ENCODE measurements at regions not wholly inside any gene's neighbourhood (a gene's known extent, or its start where the extent isn't known, plus 50 kb on each side); places are given as distances from the start of the nearest gene placed in this dataset.

DNA sequence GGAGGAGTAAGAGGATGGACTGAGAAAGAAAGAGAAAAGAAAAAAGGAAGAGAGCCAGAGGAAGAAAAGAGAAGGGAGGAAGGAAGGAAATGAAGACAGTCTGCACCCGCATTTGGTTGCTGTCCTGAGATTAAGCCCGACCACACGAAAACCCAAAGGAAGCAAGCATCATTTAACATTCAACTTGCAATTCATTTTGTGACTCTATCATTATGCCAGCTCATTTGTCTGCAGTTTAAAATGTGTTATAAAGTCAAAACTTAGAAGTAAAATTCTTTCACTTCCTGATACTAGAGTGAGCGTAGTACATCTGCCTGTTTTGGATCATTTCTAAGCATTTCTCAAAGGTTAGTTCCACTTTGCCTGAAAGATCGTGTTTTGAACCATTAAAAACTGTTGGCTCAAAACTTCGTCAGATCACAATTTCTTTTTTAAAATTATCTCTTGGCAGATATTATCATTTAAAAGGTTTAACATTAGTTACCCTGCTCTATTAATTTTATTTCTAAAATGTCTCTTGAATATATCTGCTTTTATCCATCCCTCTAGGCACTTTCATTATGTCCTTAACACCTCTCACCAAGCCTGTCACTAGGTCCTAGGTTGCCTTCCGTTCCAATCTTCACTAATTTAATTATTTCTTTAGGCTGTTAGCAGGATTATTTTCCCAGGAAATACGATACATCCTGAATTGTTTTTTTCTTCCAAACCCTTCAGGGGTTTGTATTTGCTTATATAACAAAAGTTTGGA is 240.9 kb downstream of the TLE4 start:
- ChIA-PET CTCF (no interaction called here), POLR2A (ENCODE audit: unreplicated experiment) (no interaction called here)
- Histone ChIP-seq H3K4me2 (peak overlapping the region; percentile 29), H3K9me3 (ENCODE audit: insufficient read depth, low read depth) (no peaks in the 10 kb centered on the region; the same call in 1 of the 2 replicates), H4K20me1 (ENCODE audit: insufficient read depth) (no peaks in the 10 kb centered on the region), H3K27ac (no peak overlapping the region), H3F3A (ENCODE audit: insufficient read depth, low read depth) (no peaks in the 10 kb centered on the region), H2AFZ (peak overlapping the region; percentile 48; the same call in 1 of the 2 replicates), H3K27me3 (ENCODE audit: insufficient read depth, low read depth) (no peaks in the 10 kb centered on the region), H3K79me2 (ENCODE audit: low read depth) (no peaks in the 10 kb centered on the region), H3K9me2 (ENCODE audit: insufficient read depth) (no peaks in the 10 kb centered on the region), H3K4me3 (no peak overlapping the region), H3K4me1 (replicated peaks; ENCODE audit: insufficient read depth) (no peaks in the 10 kb centered on the region), H3K36me3 (ENCODE audit: low read depth) (no peaks in the 10 kb centered on the region)
- TF ChIP-seq, protein P1, sequence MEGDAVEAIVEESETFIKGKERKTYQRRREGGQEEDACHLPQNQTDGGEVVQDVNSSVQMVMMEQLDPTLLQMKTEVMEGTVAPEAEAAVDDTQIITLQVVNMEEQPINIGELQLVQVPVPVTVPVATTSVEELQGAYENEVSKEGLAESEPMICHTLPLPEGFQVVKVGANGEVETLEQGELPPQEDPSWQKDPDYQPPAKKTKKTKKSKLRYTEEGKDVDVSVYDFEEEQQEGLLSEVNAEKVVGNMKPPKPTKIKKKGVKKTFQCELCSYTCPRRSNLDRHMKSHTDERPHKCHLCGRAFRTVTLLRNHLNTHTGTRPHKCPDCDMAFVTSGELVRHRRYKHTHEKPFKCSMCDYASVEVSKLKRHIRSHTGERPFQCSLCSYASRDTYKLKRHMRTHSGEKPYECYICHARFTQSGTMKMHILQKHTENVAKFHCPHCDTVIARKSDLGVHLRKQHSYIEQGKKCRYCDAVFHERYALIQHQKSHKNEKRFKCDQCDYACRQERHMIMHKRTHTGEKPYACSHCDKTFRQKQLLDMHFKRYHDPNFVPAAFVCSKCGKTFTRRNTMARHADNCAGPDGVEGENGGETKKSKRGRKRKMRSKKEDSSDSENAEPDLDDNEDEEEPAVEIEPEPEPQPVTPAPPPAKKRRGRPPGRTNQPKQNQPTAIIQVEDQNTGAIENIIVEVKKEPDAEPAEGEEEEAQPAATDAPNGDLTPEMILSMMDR (conservative IDR thresholded peaks at IDR 0.05), result no peak
- no peak for TF ChIP-seq EZH2 (IDR thresholded peaks at IDR 0.05; ENCODE audit: low read depth)
- DNase-seq, result no peak
- intact Hi-C loops (cut with micrococcal nuclease; ENCODE audit: unreplicated experiment), result no loop called here
- no TSS peak for BruUV-seq (replicated peaks)

DNA sequence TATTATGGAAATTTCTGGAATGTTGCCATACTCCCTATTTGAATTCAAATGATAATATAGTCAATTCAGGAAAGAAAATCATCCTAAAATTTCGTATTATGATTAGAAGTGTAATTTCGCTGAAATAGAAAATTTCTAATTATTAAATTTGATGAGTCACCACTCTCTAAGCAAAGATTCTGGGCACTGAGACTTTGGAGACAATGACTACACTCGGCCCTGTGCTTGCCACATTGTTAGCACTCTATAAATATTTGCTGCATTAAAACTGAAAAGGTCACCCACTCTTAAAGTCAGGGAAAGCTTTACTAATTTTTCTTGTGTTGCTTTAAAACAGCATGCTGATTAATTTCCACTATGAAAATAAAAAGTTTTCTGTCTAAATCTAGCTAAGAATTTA is 240.3 kb downstream of the TLE4 start:
- H3K9me3 ChIP-seq (ENCODE audit: insufficient read depth, low read depth), result no peaks in the 10 kb centered on the region; the same call in 1 of the 2 replicates
- H3K27ac ChIP-seq, result no peak overlapping the region
- no peaks in the 10 kb centered on the region for H3K4me1 ChIP-seq (replicated peaks; ENCODE audit: insufficient read depth)
- no peaks in the 10 kb centered on the region for H3K36me3 ChIP-seq (ENCODE audit: low read depth)
- no peak for DNase-seq
- no peak overlapping the region for H2AFZ ChIP-seq
- H3K79me2 ChIP-seq (ENCODE audit: low read depth), result no peaks in the 10 kb centered on the region
- no peaks in the 10 kb centered on the region for H3F3A ChIP-seq (ENCODE audit: insufficient read depth, low read depth)
- H4K20me1 ChIP-seq (ENCODE audit: insufficient read depth), result no peaks in the 10 kb centered on the region
- TF ChIP-seq EZH2 (IDR thresholded peaks at IDR 0.05; ENCODE audit: low read depth), result no peak
- TF ChIP-seq, protein P1 (conservative IDR thresholded peaks at IDR 0.05), result no peak
- intact Hi-C loops (cut with micrococcal nuclease; ENCODE audit: unreplicated experiment), result no loop called here
- BruUV-seq (replicated peaks), result no TSS peak
- CTCF ChIA-PET, result no interaction called here
- H3K4me3 ChIP-seq, result no peak overlapping the region
- H3K27me3 ChIP-seq (ENCODE audit: insufficient read depth, low read depth), result no peaks in the 10 kb centered on the region
- peak overlapping the region; percentile 29 for H3K4me2 ChIP-seq
- POLR2A ChIA-PET (ENCODE audit: unreplicated experiment), result no interaction called here
- H3K9me2 ChIP-seq (ENCODE audit: insufficient read depth), result no peaks in the 10 kb centered on the region

DNA sequence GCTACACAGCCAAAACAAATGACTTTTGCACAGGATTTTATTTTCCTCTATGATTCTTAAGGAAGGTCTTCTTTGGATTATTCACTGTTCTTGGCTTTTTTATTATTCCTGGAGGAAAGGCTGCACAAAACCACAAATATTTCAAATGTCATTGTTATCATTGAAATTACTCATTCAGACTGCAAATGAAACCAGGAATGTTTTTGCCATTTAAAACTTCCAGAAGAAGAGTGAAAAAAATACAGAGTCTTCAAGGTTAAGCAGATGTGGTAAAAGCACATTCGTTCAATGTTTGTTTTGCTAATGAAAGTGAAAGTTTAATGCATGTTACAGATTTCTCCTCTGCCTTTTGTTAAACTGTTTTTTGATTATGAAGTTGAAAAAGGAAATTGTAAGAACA is 238.2 kb downstream of the TLE4 start:
- intact Hi-C loops (cut with micrococcal nuclease; ENCODE audit: unreplicated experiment), result no loop called here
- Histone ChIP-seq H3K9me2 (ENCODE audit: insufficient read depth) (no peaks in the 10 kb centered on the region), H3F3A (ENCODE audit: insufficient read depth, low read depth) (no peaks in the 10 kb centered on the region), H3K9me3 (ENCODE audit: insufficient read depth, low read depth) (no peaks in the 10 kb centered on the region; the same call in 1 of the 2 replicates), H4K20me1 (ENCODE audit: insufficient read depth) (no peaks in the 10 kb centered on the region), H3K4me3 (no peak overlapping the region), H3K4me2 (no peak overlapping the region), H3K79me2 (ENCODE audit: low read depth) (no peaks in the 10 kb centered on the region), H3K4me1 (replicated peaks; ENCODE audit: insufficient read depth) (no peaks in the 10 kb centered on the region), H3K36me3 (ENCODE audit: low read depth) (no peaks in the 10 kb centered on the region), H3K27ac (no peak overlapping the region), H3K27me3 (ENCODE audit: insufficient read depth, low read depth) (no peaks in the 10 kb centered on the region), H2AFZ (no peak overlapping the region)
- ChIA-PET CTCF (no interaction called here), POLR2A (ENCODE audit: unreplicated experiment) (no interaction called here)
- no peak for TF ChIP-seq EZH2 (IDR thresholded peaks at IDR 0.05; ENCODE audit: low read depth)
- TF ChIP-seq, protein P1 (conservative IDR thresholded peaks at IDR 0.05), result no peak
- DNase-seq, result no peak
- BruUV-seq (replicated peaks), result no TSS peak
